SK-N-SH treated with all-trans-retinoic acid at 6 μM for 48 hours (cell line): ENCODE measurements at regions not wholly inside any gene's neighbourhood (a gene's known extent, or its start where the extent isn't known, plus 50 kb on each side); places are given as distances from the start of the nearest gene placed in this dataset.
"Not testable (repeated sequence)": the region's sequence is repeated elsewhere in the genome, so short reads cannot be mapped to it uniquely, and the experiment has no call there.

Experiments
- ATAC-seq: fragments of 200-7000 bp; cut with Tn5 transposase; 3 replicates; pipeline ENCODE4 v1.9.1; 2020; ENCODE audit warnings: mild to moderate bottlenecking, moderate library complexity
- CREB5 ChIP-seq: fragments of 250-450 bp; sonication (Bioruptor Pico); IDR thresholded peaks from 2 replicates; pipeline ENCODE4 v1.5.1; 2020; ENCODE audit warnings: low read depth, mild to moderate bottlenecking, moderate library complexity
- CSDC2 ChIP-seq: fragments of 250-450 bp; sonication (Bioruptor Pico); IDR thresholded peaks from 2 replicates; pipeline ENCODE4 v1.5.0; 2020; ENCODE audit warnings: mild to moderate bottlenecking, moderate library complexity
- ESRRG ChIP-seq: fragments of 250-450 bp; sonication (Bioruptor Pico); IDR thresholded peaks from 2 replicates; pipeline ENCODE4 v1.6.1; 2021; ENCODE audit warnings: mild to moderate bottlenecking
- GLIS3 ChIP-seq: fragments of 250-450 bp; sonication (Bioruptor Pico); IDR thresholded peaks from 2 replicates; pipeline ENCODE4 v1.5.0; 2020; ENCODE audit warnings: mild to moderate bottlenecking, moderate library complexity
- ISL1 ChIP-seq: fragments of 250-450 bp; sonication (Bioruptor Pico); IDR thresholded peaks from 2 replicates; pipeline ENCODE4 v2.1.2; 2022; ENCODE audit warnings: mild to moderate bottlenecking, moderate library complexity
- OSR1 ChIP-seq: fragments of 250-450 bp; sonication (Bioruptor Pico); IDR thresholded peaks from 2 replicates; pipeline ENCODE4 v1.8.0; 2022; ENCODE audit warnings: moderate library complexity, mild to moderate bottlenecking, inconsistent platforms
- PATZ1 ChIP-seq: fragments of 250-450 bp; sonication (Bioruptor Pico); IDR thresholded peaks from 2 replicates; pipeline ENCODE4 v1.8.0; 2020; ENCODE audit warnings: mild to moderate bottlenecking, moderate library complexity, borderline replicate concordance
- POU6F1 ChIP-seq: fragments of 250-450 bp; sonication (Bioruptor Pico); IDR thresholded peaks from 2 replicates; pipeline ENCODE4 v1.8.0; 2021; ENCODE audit warnings: low read depth, mild to moderate bottlenecking, moderate library complexity, borderline replicate concordance
- PPARA ChIP-seq: fragments of 250-450 bp; sonication (Bioruptor Pico); IDR thresholded peaks from 2 replicates; pipeline ENCODE4 v1.5.0; 2020; ENCODE audit warnings: mild to moderate bottlenecking, borderline replicate concordance
- RARB ChIP-seq: fragments of 250-450 bp; sonication (Bioruptor Pico); IDR thresholded peaks from 2 replicates; pipeline ENCODE4 v1.8.0; 2021; ENCODE audit warnings: mild to moderate bottlenecking, moderate library complexity
- TCF4 ChIP-seq: fragments of 250-450 bp; sonication (Bioruptor Pico); IDR thresholded peaks from 2 replicates; pipeline ENCODE4 v1.8.0; 2021; ENCODE audit warnings: mild to moderate bottlenecking, moderate library complexity, borderline replicate concordance
- TSHZ2 ChIP-seq: fragments of 250-450 bp; sonication (Bioruptor Pico); IDR thresholded peaks from 2 replicates; pipeline ENCODE4 v1.5.0; 2020; ENCODE audit warnings: mild to moderate bottlenecking, moderate library complexity
- ZC3H10 ChIP-seq: fragments of 250-450 bp; sonication (Bioruptor Pico); IDR thresholded peaks from 2 replicates; pipeline ENCODE4 v1.5.1; 2021; ENCODE audit warnings: mild to moderate bottlenecking, moderate library complexity
- ZFP30 ChIP-seq: fragments of 450-650 bp; formaldehyde crosslinking; IDR thresholded peaks from 2 replicates; pipeline ENCODE4 v1.5.0; 2022; ENCODE audit warnings: mild to moderate bottlenecking, moderate library complexity
- ZNF565 ChIP-seq: fragments of 450-650 bp; formaldehyde crosslinking; conservative IDR thresholded peaks from 2 replicates; pipeline ENCODE4 v1.5.0; 2020; ENCODE audit warnings: low read depth, mild to moderate bottlenecking, moderate library complexity
- ZNF70 ChIP-seq: fragments of 450-650 bp; formaldehyde crosslinking; IDR thresholded peaks from 2 replicates; pipeline ENCODE4 v1.5.0; 2020; ENCODE audit warnings: mild to moderate bottlenecking, moderate library complexity

- TF ChIP-seq POU6F1 (CRISPR knock-in tag) = no peak
- TF ChIP-seq GLIS3 = no peak
- no peak for TF ChIP-seq CSDC2 (CRISPR knock-in tag)
Observed at GRCh38 chr4:12446256-12446655, 1017.6 kb upstream of the HS3ST1 start (continued).

GRCh38 chr4:12445711-12446235 is 1017.1 kb upstream of the HS3ST1 start:
- no peak for ATAC-seq
- TF ChIP-seq ISL1 (CRISPR knock-in tag) (no peak), CREB5 (CRISPR knock-in tag) (no peak), ZNF565 (CRISPR knock-in tag) (no peak), PATZ1 (CRISPR knock-in tag) (no peak)
- TF ChIP-seq, all 23 proteins: peak for 0

GRCh38 chr4:12439633-12440305 is 1011.1 kb upstream of the HS3ST1 start:
- ATAC-seq = no peak
- TF ChIP-seq TSHZ2 = no peak
- TF ChIP-seq CREB5 (CRISPR knock-in tag) = no peak
- TF ChIP-seq ZFP30 = no peak
- no peak for TF ChIP-seq PATZ1 (CRISPR knock-in tag)
- TF ChIP-seq RARB = no peak
- no peak for TF ChIP-seq ZC3H10 (CRISPR knock-in tag)
- TF ChIP-seq PPARA (CRISPR knock-in tag) = no peak
- TF ChIP-seq TCF4 (CRISPR knock-in tag) = no peak
- no peak for TF ChIP-seq ZNF70 (CRISPR knock-in tag)

- not testable (repeated sequence) for ATAC-seq
Observed at GRCh38 chr4:12431259-12431658, 1002.6 kb upstream of the HS3ST1 start.

- TF ChIP-seq ESRRG (CRISPR knock-in tag) (no peak), OSR1 (CRISPR knock-in tag) (no peak)
- ATAC-seq = no peak
Observed at GRCh38 chr4:12421364-12421763, 992.7 kb upstream of the HS3ST1 start.
